NCI-H1930 (cell line): ENCODE measurements at regions not wholly inside any gene's neighbourhood (a gene's known extent, or its start where the extent isn't known, plus 50 kb on each side); places are given as distances from the start of the nearest gene placed in this dataset.
"Not testable (repeated sequence)": the region's sequence is repeated elsewhere in the genome, so short reads cannot be mapped to it uniquely, and the experiment has no call there.

Experiments
- DNase-seq, 2 experiments: peaks; one replicate each; lab custom pipeline; 2025; lab: John Stamatoyannopoulos, UW

DNA sequence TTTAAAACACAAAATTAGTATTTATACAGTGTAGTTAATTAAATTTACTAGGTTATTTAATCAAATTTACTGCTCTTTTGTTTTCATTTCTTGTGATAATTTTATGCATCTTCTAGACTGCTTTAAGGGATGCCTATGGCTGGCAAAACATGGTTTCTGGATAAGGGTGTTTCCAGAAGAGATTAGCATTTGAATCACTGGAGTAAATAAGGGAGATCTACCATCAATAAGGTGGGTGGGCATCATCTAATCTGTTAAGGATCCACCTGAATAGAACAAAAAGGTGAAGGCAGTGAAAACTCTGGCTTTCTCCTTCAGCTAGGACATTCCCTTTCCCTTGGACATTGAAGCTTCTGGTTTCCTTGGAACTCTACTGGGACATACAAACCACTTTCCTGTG lies 146.2 kb upstream of the LAMA2 start:
- no peak for DNase-seq

DNA sequence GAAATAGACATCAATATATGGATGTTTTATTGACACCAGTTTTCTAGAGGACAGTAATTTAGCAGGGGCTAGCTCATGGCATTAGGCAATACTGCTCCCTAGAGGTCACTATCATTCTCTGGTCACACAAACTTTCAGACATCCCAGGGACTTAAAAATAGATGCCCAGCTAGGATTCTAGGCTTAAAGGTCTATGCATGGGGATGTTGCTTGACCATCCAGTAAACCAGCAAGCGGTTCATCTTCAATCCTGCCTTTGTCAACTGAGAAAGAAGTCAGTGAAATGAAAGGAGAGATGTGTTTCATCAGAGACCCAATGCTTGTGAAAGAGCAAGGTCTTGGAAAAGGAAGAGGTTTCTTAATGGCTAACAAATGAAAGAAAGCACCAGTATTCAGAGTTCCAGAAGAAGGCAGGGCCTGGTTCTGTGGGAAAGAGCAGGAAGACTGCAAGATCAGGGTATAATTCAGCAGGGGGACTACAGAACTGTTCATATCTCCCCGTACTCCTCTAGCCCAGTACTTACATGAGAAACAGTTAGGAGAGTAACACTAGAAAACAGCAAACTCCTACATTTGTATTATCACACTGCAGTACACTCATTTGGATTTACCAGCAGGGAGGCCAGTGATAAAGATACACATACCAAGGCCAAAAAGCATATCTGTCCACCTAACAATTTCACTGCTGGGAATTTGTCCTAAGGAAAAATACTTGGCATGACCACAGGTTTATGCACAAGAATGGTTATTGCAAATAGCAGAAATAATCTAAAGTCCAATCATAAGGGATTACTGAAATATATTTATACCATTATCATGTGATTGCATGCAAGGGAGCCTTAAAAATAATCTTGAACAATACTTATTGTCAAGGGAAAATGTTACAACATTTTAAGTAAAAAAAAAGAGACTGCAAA lies 151.4 kb upstream of the LAMA2 start:
- peak in 1 of 2 experiments; percentile 14 for DNase-seq

- no peak for DNase-seq
These were observed 155.4 kb upstream of the LAMA2 start for GRCh38 chr6:128727500-128727899.

- peak in 1 of 2 experiments; percentile 3 for DNase-seq
These were observed 157.4 kb upstream of the LAMA2 start for GRCh38 chr6:128725271-128726233.

GRCh38 chr6:128724738-128725137 lies 158.2 kb upstream of the LAMA2 start:
- DNase-seq = no peak

DNA sequence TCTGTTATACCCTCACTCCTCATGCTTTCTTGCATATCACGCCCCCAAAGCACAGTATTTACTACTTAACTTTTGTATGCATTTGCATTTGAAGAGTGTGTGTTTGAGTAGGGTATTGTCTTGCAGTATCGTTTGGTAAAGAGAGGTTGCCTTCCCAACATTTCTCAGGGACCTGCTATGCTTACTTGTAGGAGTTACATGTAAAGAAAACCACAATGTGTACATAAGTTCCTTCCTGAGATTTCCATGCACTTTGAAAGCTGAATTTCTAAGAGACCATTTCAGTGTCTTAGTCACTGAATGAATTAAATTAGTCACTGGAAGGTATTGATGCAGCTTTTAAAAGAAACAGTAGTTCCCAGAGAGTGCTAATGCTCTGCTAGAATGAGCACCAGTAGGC lies 159.3 kb upstream of the LAMA2 start:
- no peak for DNase-seq

DNA sequence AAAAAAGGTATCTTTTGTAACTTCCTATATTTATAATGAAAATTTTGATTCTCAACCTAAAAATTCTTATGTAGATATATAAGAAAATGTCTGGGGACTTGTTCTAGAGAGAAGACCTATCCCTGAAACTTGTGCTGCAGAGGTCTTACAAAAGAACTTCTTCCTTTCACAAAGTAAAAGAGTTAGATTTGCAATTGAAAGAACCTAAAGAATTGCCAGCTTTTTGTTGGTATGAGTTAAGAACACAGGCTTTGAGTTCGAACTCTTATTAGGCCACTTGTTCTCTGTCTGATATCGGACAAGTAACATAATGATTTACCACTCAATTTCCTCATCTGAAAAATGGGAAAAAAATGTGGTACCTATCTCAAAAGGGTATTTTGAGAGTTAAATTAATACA lies 162.0 kb upstream of the LAMA2 start:
- no peak for DNase-seq

GRCh38 chr6:128719786-128720185 lies 163.2 kb upstream of the LAMA2 start:
- no peak for DNase-seq

DNA sequence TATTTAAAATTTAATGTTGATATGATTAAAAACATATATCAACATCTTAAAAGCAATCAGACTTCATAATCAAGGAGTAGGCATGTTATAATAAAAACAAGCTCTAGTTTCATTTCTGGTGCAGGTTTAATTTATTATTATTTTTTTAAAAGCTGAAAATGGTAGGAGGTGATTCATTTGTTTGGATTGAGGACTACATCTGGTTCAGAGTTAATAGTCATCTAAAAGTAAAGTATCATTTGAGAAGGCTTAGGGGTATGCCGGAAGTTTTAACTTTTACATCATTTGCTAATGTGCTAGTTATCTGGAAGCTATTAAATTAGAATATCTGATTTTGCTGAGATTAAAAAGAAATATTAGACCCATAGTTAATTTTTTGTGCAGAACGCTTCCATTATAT lies 169.5 kb upstream of the LAMA2 start:
- DNase-seq = no peak

GRCh38 chr6:128712898-128713297 lies 170.0 kb upstream of the LAMA2 start:
- no peak for DNase-seq

DNA sequence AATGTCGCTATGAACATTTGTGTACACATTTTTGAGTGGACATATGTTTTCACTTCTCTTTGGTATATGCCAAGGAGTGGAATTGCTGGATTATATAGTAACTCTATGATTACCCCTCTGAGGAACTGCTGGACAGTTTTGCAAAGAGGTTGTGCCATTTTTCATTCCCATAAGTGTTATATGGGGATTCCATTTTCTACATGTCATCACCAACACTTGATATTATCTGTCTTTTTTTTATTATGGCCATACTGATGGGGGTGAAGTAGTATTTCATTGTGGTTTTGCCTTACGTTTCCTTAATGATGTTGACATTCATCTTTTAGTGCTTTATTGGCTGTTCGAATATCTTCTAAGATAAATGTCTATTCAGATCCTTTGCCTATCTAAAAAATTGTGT lies 171.8 kb upstream of the LAMA2 start:
- DNase-seq = no peak

DNA sequence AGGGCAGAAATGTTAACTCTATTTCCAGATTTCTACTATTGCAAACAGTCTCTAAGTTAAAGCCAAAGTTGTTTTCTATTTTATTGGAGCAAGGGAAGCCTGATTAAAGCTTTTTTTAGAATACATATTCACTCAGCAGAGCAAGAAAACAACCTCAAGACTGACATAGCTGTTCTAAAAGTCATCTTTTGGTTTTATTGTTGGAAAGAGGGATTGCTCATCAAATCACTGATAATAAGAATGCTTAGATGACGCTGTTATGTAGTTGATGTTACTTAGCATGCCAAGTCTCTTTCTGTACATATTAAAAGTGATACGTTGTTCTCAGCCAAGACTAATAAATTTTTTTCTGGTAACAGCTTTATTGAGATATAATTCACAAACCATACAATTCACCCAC lies 172.6 kb upstream of the LAMA2 start:
- no peak for DNase-seq

DNA sequence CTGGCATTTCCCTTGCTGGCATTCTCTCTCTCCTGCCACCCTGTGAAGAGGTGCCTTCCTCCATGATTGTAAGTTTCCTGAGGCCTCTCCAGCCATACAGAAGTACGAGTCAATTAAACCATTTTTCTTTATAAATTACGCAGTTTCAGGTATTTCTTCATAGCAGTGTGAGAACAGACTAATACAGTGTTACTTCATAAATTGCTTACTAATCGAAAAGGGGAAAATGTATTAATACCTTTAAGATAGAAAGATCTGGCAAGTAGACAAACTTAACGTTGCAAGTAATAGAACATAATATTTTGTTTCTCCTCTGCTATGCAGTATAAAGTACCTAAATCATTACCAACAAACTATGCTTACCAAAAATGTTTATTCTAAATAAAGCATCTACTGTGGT lies 178.3 kb upstream of the LAMA2 start:
- no peak for DNase-seq

- not testable (repeated sequence) for DNase-seq
These were observed 179.1 kb upstream of the LAMA2 start for GRCh38 chr6:128703794-128704193.

DNA sequence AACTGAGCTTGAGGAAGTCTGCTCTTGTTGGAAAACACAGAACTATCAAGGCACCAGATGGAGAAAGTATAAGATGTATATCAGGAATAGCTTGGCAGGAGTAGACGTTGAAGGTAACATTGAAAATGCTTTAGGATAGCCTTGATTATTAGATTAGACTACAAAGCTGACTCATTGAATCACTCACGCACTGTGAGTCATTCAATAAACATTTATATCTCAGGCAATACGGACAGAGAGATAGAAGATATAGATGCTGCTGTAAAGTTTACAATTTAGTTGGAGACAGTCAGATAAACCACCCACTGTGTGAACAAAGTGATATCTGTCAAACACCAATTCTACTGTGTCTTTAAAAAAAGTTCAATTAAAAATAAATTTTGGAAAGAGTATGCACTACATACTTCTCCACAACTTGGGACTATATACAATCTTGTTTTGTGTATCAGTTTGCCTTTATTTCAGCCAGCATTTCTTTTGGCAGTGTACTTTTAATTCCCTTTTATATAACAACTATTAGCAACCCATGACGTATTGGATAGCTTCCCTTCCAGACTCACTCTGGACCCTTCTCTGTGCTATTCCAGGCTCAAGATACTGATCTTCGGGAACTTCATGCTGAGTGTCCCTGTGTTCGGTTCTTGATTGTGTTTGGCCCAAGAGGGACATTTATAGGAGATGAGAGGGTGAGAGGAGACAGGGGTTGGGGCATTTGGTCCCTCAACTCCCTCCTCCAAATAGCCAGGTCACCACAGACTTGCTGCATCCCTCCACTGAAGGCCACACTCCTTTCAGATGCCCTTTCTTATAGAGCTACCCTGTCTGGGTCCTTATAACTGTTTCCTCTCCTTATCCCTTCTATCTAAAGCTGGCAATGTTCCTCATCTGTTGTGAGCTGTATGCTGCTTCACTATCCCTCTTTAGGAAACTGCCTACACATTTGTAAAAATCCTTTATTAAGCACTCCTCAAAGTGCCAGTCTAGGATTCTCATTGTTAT lies 176.6 kb upstream of the PTPRK start:
- no peak for DNase-seq

DNA sequence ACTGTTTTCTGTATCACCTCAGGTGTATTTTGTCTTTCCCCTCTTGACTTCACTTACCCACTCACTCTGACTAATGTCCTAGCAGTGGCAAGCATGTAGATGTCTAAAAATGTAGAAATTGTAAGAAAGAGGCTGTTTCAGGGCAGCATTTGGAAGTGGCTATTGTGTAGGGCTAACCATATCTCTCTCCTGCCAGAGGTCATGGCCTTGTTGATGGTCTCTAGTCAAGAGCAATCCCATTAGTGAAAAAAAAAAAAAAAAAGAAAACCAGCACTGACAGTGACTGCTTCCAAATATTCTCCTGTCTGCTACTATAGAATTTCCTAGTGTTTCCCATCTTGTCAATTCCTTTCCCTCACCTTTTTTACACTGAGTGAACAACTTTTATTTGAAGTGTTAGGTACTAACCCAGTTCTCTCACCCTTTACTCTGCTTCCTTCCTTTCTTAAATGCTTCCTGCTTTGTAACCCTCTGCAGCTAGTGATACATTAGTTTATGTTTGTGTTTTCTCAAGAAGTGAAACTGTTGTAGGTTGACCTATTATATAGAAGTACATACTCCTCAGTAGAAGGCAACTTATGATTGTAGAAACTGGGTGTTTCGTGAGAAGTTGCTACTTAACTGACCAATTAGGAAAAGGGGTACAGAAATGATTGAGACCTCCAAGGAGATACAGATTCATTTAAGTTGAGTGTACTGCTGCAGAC lies 174.1 kb upstream of the PTPRK start:
- DNase-seq = no peak

GRCh38 chr6:128690063-128690462 lies 169.7 kb upstream of the PTPRK start:
- no peak for DNase-seq

DNA sequence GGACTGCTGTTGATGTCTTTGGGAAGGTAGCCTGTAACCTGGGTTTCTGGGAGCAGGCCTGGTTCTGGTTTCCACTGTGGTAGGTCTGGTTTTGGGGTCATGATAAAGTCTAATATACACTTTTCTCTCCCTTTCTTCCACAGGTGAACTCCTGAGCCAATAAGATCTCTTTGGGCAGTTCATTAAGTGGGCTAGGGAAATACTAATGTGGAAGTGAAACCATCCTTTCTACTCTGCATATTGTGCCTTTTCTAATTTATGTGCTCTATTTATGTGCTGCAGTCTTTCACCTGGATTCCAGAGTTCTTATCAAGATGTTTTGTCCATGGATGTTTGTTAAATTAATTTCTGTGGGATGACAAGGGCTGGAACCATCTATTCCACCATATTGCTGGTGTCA lies 165.7 kb upstream of the PTPRK start:
- DNase-seq = no peak

GRCh38 chr6:128676456-128676855 lies 156.1 kb upstream of the PTPRK start:
- no peak for DNase-seq

- no peak for DNase-seq
These were observed 151.6 kb upstream of the PTPRK start for GRCh38 chr6:128672023-128672422.

- no peak for DNase-seq
These were observed 147.0 kb upstream of the PTPRK start for GRCh38 chr6:128667339-128667858.
